Natural killer cell treated with Interleukin-12 subunit alpha and Interleukin-12 subunit beta and Interleukin-15 and Interleukin-18, amount 100 ng/mL, for 72 hours (primary cell): ENCODE measurements at regions not wholly inside any gene's neighbourhood (a gene's known extent, or its start where the extent isn't known, plus 50 kb on each side); places are given as distances from the start of the nearest gene placed in this dataset.

Experiments
- ATAC-seq, 2 donors: fragments of 150-1000 bp; cut with Tn5 transposase in 1 of 2; sonication (Bioruptor Pico), chemical (Tn5 transposase) in 1 of 2; 2 replicates each; pipeline ENCODE4 v1.10.0; 2021
- DNase-seq: peaks from one replicate; pipeline ENCODE4 v3.0.0; 2022; ENCODE audit warnings: low spot score
- H3K27ac Mint-ChIP-seq, 2 donors: 1 replicate in 1 of 2; 2 replicates in 1 of 2; pipeline ENCODE4 v1.8.0; 2022; ENCODE audit warnings: mixed read lengths in 2 of 2, mild to moderate bottlenecking in 1 of 2, moderate library complexity in 1 of 2
- H3K27me3 Mint-ChIP-seq, 2 donors: 1 replicate in 1 of 2; 2 replicates in 1 of 2; pipeline ENCODE4 v1.8.0; 2022; ENCODE audit warnings: mixed read lengths in 2 of 2
- H3K36me3 Mint-ChIP-seq: one replicate; pipeline ENCODE4 v1.8.0; 2022; ENCODE audit warnings: mixed read lengths
- H3K4me1 Mint-ChIP-seq, 2 donors: 1 replicate in 1 of 2; 2 replicates in 1 of 2; pipeline ENCODE4 v1.8.0; 2022; ENCODE audit warnings: low read depth in 2 of 2, mixed read lengths in 2 of 2, mild to moderate bottlenecking in 1 of 2
- H3K4me3 Mint-ChIP-seq: one replicate; pipeline ENCODE4 v1.8.0; 2022; ENCODE audit warnings: mixed read lengths
- H3K9me3 Mint-ChIP-seq: 2 replicates; pipeline ENCODE4 v1.8.0; 2022; ENCODE audit warnings: mixed read lengths

DNA sequence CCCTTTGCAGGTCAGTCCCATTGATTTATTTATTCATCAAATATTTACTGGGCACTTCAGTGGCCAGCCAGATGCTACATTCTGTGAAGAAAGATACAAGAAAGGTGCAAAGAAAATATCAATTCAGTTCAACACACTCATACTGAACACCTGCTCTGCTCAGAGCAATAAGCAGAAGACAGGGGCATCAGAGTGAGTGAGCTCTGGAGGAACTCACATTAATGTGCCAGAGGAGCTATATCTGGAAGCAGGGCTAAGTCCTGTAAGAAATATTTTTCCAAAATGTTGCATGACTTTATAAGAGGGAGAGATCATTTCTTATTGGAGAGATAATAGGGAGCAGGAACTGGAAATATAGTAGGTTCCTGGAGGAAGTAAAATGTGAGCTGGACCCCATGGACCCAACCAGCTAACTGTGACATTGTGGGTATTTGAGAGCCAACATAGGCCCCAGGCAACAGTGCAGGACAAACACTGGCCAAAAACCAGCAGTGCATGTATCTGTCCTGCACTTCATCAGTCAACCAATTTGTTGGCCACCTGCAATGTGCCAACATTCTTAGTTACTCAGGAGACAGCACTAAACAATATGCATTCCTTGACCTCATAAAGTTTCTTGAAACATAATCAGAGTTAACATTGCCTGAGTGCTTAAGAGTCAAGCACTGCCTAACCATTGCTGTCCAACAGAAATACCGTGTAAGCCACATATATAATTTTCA, 102.7 kb upstream of the PTPRM start:
- Mint-ChIP-seq H3K9me3 (no peaks in the 10 kb centered on the region), H3K27me3 (no peaks in the 10 kb centered on the region), H3K4me1 (no peaks in the 10 kb centered on the region), H3K36me3 (no peaks in the 10 kb centered on the region), H3K27ac (no peak overlapping the region), H3K4me3 (no peak overlapping the region)
- DNase-seq (no peak), ATAC-seq (no peak)

DNA sequence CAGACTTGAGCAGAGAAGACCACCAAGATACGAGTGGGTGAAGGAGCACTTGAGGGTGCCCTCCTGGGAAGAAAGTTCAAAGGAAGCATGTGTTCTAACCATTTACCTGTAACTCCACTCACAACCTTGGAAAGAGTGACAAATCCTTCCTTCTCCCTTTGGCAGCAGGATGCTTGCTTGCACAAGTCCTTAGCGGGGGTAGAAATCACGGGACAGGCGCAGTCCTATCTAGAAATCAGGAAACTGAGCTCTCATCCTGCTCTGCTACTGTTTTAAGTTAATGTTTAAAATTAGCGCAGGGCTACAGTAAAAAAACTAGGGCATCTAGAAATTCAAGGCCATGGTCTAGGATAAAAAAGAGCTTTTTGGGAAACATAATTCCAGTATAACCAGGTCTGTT, 100.9 kb upstream of the PTPRM start:
- no peaks in the 10 kb centered on the region for H3K9me3 Mint-ChIP-seq
- no peak overlapping the region for H3K4me3 Mint-ChIP-seq
- no peaks in the 10 kb centered on the region for H3K36me3 Mint-ChIP-seq
- ATAC-seq (no peak), DNase-seq (no peak)
- H3K4me1 Mint-ChIP-seq = no peaks in the 10 kb centered on the region
- H3K27me3 Mint-ChIP-seq = peaks cover 0 to 3% of the 10 kb centered on the region in 2 donors
- no peak overlapping the region for H3K27ac Mint-ChIP-seq

DNA sequence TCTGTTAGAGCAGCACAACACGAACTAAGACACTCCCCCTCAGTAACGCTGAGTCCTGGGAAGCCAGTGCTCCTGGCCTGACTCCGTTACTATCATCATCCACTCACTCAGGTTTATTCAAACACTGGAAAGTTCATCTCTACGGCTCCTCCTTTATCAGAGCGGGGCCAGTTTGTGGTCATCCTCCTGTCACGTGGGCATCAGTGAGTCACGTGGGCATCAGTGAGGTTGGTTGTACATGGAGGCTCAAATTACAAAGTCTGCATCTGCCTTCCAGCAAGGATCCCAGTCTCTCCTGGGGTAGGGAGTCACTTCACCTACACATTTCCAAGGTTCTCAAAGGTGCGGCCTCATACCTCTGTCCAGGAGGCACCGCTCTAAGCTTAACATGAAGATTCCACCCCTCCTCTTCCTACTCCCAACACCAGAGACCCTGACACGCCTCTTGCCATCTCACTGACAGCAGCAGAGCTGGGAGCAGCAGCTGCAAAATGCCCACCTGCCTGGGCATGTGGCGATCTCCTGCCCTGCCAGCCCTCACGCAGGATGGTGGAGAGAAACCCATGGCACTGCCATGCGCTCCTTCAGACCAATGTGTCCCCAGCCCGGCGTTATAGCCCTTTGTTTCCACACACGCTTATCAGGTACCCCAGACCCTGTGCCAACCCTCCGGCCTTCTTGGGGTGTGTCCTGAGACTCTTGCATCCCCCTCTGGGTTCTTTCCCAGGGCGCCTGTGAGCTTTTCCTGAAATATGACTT, 99.2 kb upstream of the PTPRM start:
- H3K27me3 Mint-ChIP-seq = peaks cover 0 to 3% of the 10 kb centered on the region in 2 donors
- no peak for DNase-seq
- ATAC-seq = no peak

DNA sequence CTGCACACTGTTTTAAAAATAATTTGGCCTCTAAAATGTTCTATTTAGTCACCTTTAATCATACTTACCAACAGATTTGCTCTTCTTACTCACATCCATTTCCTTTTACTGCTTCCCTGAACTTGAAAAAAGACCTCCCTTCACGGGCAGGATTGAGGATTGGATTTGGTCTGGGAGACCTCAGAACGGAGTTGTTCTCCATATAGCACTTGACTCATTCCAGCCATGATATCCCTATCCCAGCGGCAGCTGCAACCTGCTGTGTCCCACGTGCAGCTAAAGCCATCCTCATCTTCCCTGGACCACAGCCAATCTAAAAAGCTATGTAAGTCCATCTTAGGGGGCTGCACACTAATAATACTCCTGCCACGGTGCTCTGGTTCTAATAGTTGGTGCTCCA, 97.0 kb upstream of the PTPRM start:
- Mint-ChIP-seq H3K4me3 (no peak overlapping the region), H3K4me1 (no peaks in the 10 kb centered on the region), H3K36me3 (no peaks in the 10 kb centered on the region), H3K9me3 (peaks cover 4% of the 10 kb centered on the region), H3K27me3 (peaks cover 0 to 3% of the 10 kb centered on the region in 2 donors), H3K27ac (no peak overlapping the region)
- DNase-seq = no peak
- no peak for ATAC-seq

More for the DNA sequence above, 99.2 kb upstream of the PTPRM start:
- Mint-ChIP-seq H3K27ac (no peak overlapping the region), H3K4me1 (no peaks in the 10 kb centered on the region), H3K36me3 (no peaks in the 10 kb centered on the region), H3K4me3 (no peak overlapping the region), H3K9me3 (no peaks in the 10 kb centered on the region)

DNA sequence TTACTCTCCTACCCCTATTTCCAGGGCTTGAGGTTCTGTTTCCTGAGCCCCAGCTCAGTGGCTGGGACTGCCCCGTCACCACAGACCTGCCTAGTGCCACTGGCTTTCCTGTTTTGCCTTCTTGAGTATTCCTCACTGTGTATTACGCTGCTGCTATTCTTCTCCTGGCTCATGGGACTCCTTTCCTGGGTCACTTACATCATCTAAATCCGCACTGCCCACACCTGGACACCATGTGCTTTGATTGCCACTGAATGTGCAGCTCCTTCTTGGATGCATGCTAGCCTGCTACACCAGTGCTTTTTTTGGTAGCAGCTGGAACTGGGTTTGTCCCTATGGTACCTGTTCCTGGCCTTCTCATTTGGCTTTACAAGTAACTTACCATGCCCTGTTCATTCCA, 96.6 kb upstream of the PTPRM start:
- H3K27ac Mint-ChIP-seq = no peak overlapping the region
- DNase-seq = no peak
- no peak for ATAC-seq
- H3K9me3 Mint-ChIP-seq = peaks cover 5% of the 10 kb centered on the region
- no peak overlapping the region for H3K4me3 Mint-ChIP-seq
- H3K4me1 Mint-ChIP-seq = no peaks in the 10 kb centered on the region
- no peaks in the 10 kb centered on the region for H3K36me3 Mint-ChIP-seq
- peaks cover 0 to 3% of the 10 kb centered on the region in 2 donors for H3K27me3 Mint-ChIP-seq

DNA sequence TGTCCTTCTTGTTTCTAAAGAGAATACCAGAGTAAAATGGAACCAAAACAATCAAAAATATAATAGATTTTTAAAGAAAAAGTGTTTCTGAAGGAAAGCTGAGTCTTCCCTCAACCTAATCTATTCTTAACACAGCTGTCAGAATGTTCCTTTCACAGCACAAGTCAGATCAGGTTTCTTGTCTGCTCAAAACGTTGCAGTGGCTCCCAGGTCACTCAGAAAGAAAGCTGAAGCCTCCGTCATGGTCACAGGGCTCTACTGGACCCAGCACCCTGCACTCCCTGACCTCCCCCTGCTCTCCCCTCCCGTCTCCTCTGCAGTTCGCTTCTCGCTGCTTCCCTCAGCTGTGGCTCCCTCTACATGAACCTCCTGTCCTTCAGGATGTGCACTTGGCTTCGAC, 90.7 kb upstream of the PTPRM start:
- H3K27me3 Mint-ChIP-seq = peaks cover 0 to 4% of the 10 kb centered on the region in 2 donors
- ATAC-seq = no peak
- H3K4me1 Mint-ChIP-seq = no peaks in the 10 kb centered on the region

DNA sequence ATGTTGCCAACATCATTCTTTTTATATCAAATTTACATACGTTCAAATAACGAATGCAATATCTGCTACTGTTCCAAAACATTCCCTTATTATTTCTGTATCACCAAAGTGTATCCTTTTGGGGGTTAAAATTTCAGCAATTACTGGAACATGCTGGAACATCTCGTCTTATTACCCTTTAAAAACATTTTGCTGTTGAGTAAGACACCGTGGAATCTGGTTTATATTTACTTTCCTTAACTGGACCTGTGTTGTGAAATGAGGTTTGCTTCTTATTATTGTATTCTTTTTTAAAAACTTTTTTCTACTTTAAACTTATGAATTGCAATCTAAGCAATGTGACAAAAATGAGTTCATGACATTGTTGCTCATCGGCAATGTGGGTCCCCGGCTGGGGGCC, 87.4 kb upstream of the PTPRM start:
- DNase-seq (no peak), ATAC-seq (no peak)
- Mint-ChIP-seq H3K27ac (no peak overlapping the region), H3K4me3 (no peak overlapping the region), H3K9me3 (peaks cover 6% of the 10 kb centered on the region), H3K27me3 (peaks cover 0 to 4% of the 10 kb centered on the region in 2 donors), H3K36me3 (no peaks in the 10 kb centered on the region), H3K4me1 (no peaks in the 10 kb centered on the region)

More for the DNA sequence above, 90.7 kb upstream of the PTPRM start:
- Mint-ChIP-seq H3K27ac (no peak overlapping the region), H3K9me3 (peaks cover 10% of the 10 kb centered on the region), H3K36me3 (no peaks in the 10 kb centered on the region), H3K4me3 (no peak overlapping the region)
- DNase-seq = no peak

DNA sequence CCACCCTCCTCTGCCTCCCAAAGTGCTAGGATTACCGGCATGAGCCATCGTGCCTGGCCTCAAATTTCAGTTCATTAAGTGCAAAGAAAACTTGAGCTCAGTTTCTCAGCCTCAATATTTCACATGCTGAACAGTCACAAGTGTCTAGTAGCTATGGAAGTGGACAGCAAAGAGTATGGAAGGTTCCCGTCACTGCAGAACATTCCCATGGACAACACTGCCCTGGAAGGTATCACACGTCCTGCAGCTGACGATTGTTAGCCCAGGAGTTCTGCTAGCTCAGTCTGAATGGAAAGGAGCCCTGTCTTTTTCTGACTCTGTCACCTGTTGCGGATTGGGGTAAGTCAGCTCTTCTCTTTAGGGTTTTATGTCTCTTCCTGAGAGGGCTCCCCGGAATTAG, 86.2 kb upstream of the PTPRM start:
- H3K27me3 Mint-ChIP-seq = peaks cover 0 to 2% of the 10 kb centered on the region in 2 donors
- no peak for ATAC-seq
- no peaks in the 10 kb centered on the region for H3K36me3 Mint-ChIP-seq
- H3K9me3 Mint-ChIP-seq = peaks cover 2% of the 10 kb centered on the region
- no peak overlapping the region for H3K27ac Mint-ChIP-seq
- H3K4me1 Mint-ChIP-seq = no peaks in the 10 kb centered on the region
- DNase-seq = no peak
- no peak overlapping the region for H3K4me3 Mint-ChIP-seq

DNA sequence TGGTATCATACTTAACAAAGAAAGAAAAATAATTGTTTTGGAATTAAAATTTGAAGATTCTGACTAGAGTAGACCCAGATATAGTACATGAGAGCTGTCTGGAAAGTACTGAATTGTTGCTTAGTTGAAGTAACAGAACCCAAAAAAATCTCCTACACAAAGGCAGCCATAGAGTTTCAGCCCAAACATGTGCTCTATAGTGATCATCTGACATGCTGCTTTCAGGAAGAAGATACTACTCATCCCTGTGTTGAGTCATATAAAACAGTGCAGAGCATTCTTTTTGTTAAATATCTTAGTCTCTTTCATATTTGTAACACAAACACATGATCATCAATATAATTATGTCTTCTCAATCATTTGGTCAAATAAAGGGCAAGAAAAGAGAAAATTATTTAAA, 84.8 kb upstream of the PTPRM start:
- Mint-ChIP-seq H3K4me3 (no peak overlapping the region), H3K27ac (no peak overlapping the region), H3K9me3 (peaks cover 2% of the 10 kb centered on the region), H3K4me1 (no peaks in the 10 kb centered on the region), H3K36me3 (no peaks in the 10 kb centered on the region), H3K27me3 (peaks cover 2 to 4% of the 10 kb centered on the region in 2 donors)
- DNase-seq (no peak), ATAC-seq (no peak)

DNA sequence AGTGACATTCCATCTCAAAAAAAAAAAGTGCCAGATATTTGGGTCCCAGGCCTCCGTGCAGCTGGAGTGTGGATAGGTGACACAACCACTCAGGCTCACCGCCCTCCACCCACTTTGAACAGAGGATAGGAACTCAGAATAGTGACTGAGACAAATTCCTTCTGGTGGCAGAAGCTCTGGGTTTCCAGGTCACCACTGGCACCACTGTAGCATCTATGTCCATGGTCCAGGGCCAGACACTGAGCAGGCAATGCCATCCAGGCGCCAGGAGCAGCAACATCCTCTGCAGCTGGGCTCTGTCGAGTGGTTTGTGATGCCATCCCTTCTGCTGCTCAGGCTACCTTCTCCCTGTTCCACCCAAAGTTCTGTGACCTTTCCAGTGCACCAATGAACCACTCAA, 81.5 kb upstream of the PTPRM start:
- Mint-ChIP-seq H3K4me3 (no peak overlapping the region), H3K4me1 (no peaks in the 10 kb centered on the region), H3K9me3 (peaks cover 10% of the 10 kb centered on the region), H3K27ac (no peak overlapping the region), H3K36me3 (no peaks in the 10 kb centered on the region), H3K27me3 (peaks cover 4 to 5% of the 10 kb centered on the region in 2 donors)
- no peak for DNase-seq
- peak in 1 of 2 donors; percentile 31 for ATAC-seq

DNA sequence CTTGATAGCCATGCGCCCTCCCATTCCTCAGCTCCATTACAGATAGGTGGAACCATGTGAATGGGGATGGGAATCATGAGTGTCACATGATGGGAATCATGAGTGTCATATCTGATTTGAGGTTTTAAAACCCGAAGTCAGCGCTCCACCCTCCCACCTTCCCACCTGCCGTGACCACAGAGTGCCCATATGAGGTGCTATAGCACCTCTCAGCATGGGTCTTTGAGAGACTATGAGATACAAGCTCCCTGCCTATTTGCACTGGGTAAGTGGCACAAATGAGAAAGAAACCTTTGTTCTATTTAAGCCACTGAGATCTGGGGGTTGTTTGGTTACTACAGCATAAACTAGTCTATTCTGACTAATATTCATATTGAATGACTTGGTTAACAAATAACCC, 78.5 kb upstream of the PTPRM start:
- Mint-ChIP-seq H3K9me3 (peaks cover 16% of the 10 kb centered on the region), H3K4me3 (no peak overlapping the region), H3K27me3 (peaks cover 4 to 8% of the 10 kb centered on the region in 2 donors), H3K27ac (no peak overlapping the region), H3K36me3 (no peaks in the 10 kb centered on the region), H3K4me1 (no peaks in the 10 kb centered on the region)
- DNase-seq (no peak), ATAC-seq (no peak)

DNA sequence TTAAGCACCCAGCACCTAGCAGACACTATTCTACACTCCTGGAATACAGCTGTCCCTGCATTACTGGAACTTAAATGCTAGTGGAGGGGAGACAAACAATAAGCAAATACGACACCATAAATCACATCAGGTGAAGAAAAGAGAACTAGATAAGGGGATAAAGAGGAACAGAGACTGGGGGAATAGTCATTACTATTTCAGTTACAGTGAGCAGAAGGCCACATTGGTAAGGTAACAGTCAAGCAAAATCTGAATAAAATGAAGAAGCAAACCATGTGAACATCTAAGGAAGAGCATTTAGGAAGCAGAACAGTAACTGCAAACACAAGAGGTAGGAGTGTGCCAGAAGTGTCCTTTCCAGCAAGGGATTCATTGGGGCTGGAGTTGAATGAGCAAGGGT, 77.0 kb upstream of the PTPRM start:
- H3K4me1 Mint-ChIP-seq = no peaks in the 10 kb centered on the region
- H3K9me3 Mint-ChIP-seq = peaks cover 16% of the 10 kb centered on the region
- H3K27ac Mint-ChIP-seq = no peak overlapping the region
- no peak for ATAC-seq
- no peaks in the 10 kb centered on the region for H3K36me3 Mint-ChIP-seq
- no peak for DNase-seq
- H3K27me3 Mint-ChIP-seq = peaks cover 4 to 8% of the 10 kb centered on the region in 2 donors
- no peak overlapping the region for H3K4me3 Mint-ChIP-seq

DNA sequence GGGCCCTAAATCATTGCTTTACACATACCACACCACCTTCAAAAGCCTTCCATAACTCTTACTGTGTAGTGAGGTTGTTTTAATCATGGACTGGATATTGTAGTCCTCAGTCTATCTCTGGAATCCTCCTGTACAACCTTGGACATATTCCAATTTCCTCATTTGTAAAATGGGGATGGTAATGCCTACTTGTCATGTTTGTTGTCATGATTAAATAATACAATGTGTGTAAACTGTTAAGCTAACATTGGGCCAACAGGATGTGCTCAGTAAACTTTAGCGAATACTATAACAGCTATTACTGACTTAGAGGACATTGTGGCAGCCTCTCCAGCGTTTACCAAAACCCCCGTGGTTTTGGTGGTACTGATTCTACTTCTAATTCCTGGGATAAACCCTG, 74.7 kb upstream of the PTPRM start:
- Mint-ChIP-seq H3K27me3 (peaks cover under 1 to 6% of the 10 kb centered on the region in 2 donors), H3K4me3 (no peak overlapping the region), H3K9me3 (peaks cover 14% of the 10 kb centered on the region), H3K36me3 (no peaks in the 10 kb centered on the region), H3K27ac (no peak overlapping the region), H3K4me1 (no peaks in the 10 kb centered on the region)
- DNase-seq (no peak), ATAC-seq (no peak)

DNA sequence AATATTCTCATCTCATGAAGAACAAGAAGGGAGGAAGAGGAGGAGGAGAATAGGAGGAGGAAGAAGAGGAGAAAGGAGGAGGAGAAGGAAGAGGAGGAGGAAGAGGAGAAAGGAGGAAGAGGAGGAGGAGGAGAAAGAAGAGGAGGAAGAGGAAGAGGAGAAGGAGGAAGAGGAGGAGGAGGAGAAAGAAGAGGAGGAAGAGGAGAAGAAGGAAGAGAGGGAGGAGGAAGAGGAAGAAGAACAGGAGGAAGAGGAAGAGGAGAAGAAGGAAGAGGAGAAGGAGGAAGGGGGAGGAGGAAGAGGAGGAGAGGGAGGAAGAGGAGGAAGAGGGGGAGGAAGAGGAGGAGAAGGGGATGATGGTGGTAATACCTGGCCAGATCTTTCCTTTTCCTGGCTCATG, 70.0 kb upstream of the PTPRM start:
- H3K4me3 Mint-ChIP-seq = no peak overlapping the region

More for the DNA sequence above, 70.0 kb upstream of the PTPRM start:
- Mint-ChIP-seq H3K9me3 (no peaks in the 10 kb centered on the region), H3K27me3 (no peaks in the 10 kb centered on the region), H3K36me3 (no peaks in the 10 kb centered on the region), H3K27ac (no peak overlapping the region), H3K4me1 (no peaks in the 10 kb centered on the region)
- no peak for ATAC-seq
- DNase-seq = no peak
